PC-3 (cell line): ENCODE measurements at regions not wholly inside any gene's neighbourhood (a gene's known extent, or its start where the extent isn't known, plus 50 kb on each side); places are given as distances from the start of the nearest gene placed in this dataset.
A peak's percentile ranks its signal among the peaks of the same experiment; 100 is the strongest.

Source experiments
- ATAC-seq: fragments of 200-7000 bp; cut with Tn5 transposase; 2 replicates; pipeline ENCODE4 v1.9.1; 2020; ENCODE audit warnings: mild to moderate bottlenecking, moderate library complexity
- BruUV-seq: library from RNA; stranded (reverse); fragments of 400-500 nt; replicated peaks from 2 replicates; lab custom pipeline; 2021; lab: Mats Ljungman, UMichigan
- CTCF ChIA-PET: fragments of 300-600 bp; sonication (Branson Sonifier 250); formaldehyde crosslinking; loops from one replicate; lab custom pipeline; 2022; ENCODE audit warnings: antibody characterized with exemption; lab: Charles Lee
- POLR2A ChIA-PET: fragments of 300-600 bp; sonication (Branson Sonifier 250); formaldehyde crosslinking; loops from one replicate; lab custom pipeline; 2022; ENCODE audit warnings: antibody characterized with exemption; ENCODE audit not compliant: unreplicated experiment; lab: Charles Lee
- DNase-seq: peaks from one replicate; pipeline ENCODE4 v3.0.0-alpha.2; 2015
- H2AFZ ChIP-seq: fragments of 300-600 bp; sonication (generic); 2 replicates; pipeline ENCODE4 v1.6.0; 2016; ENCODE audit warnings: antibody characterized with exemption, low read length
- H3F3A ChIP-seq: fragments of 300-600 bp; sonication (generic); one replicate; pipeline ENCODE4 v1.6.0; 2017; ENCODE audit warnings: antibody characterized with exemption, low read length, control low read depth, mild to moderate bottlenecking; ENCODE audit not compliant: unreplicated experiment
- H3K27ac ChIP-seq: fragments of 300-600 bp; sonication (generic); 2 replicates; pipeline ENCODE4 v1.5.1; 2016; ENCODE audit warnings: mild to moderate bottlenecking, low read length
- H3K27me3 ChIP-seq: fragments of 300-600 bp; sonication (generic); 2 replicates; pipeline ENCODE4 v1.6.1; 2016; ENCODE audit warnings: low read length, mixed read lengths
- H3K36me3 ChIP-seq: fragments of 300-600 bp; sonication (generic); 2 replicates; pipeline ENCODE4 v1.6.1; 2016; ENCODE audit warnings: low read depth, mixed run types, low read length, mixed read lengths
- H3K4me1 ChIP-seq: fragments of 300-600 bp; sonication (generic); 2 replicates; pipeline ENCODE4 v1.5.1; 2016; ENCODE audit warnings: low read length; ENCODE audit not compliant: insufficient read depth
- H3K4me2 ChIP-seq: fragments of 300-600 bp; sonication (generic); 2 replicates; pipeline ENCODE4 v1.6.0; 2016; ENCODE audit warnings: low read length
- H3K4me3 ChIP-seq: fragments of 300-600 bp; sonication (generic); 2 replicates; pipeline ENCODE4 v1.5.1; 2016; ENCODE audit warnings: mild to moderate bottlenecking, low read length, mixed read lengths
- H3K79me2 ChIP-seq: fragments of 300-600 bp; sonication (generic); 2 replicates; pipeline ENCODE4 v1.6.1; 2017; ENCODE audit warnings: low read length, mixed read lengths
- H3K9ac ChIP-seq: fragments of 300-600 bp; sonication (generic); 2 replicates; pipeline ENCODE4 v1.6.0; 2016; ENCODE audit warnings: mild to moderate bottlenecking, low read length
- H3K9me2 ChIP-seq: fragments of 300-600 bp; sonication (generic); replicated peaks from 2 replicates; pipeline ENCODE4 v1.6.1; 2016; ENCODE audit warnings: mixed run types, low read length, mixed read lengths
- H3K9me3 ChIP-seq: fragments of 300-600 bp; sonication (generic); 2 replicates; pipeline ENCODE4 v1.6.1; 2016; ENCODE audit warnings: low read length, mixed read lengths
- H4K20me1 ChIP-seq: fragments of 300-600 bp; sonication (generic); 2 replicates; pipeline ENCODE4 v1.6.1; 2016; ENCODE audit warnings: low read length, mixed read lengths
- EZH2 ChIP-seq: fragments of 300-600 bp; sonication (generic); IDR thresholded peaks from one replicate; pipeline ENCODE4 v1.6.1; 2017; ENCODE audit warnings: antibody characterized with exemption, mild to moderate bottlenecking, low read length; ENCODE audit not compliant: unreplicated experiment
- EZH2phosphoT487 ChIP-seq: fragments of 300-600 bp; sonication (generic); IDR thresholded peaks from 2 replicates; pipeline ENCODE4 v1.6.1; 2018; ENCODE audit warnings: mild to moderate bottlenecking, antibody characterized with exemption, low read length, borderline replicate concordance
- intact Hi-C: fragments of 100-400 bp; cut with micrococcal nuclease; formaldehyde crosslinking; loops from 2 replicates; pipeline ENCODE4 v1.9.0; 2023
- TF ChIP-seq, protein P1 (sequence below): fragments of 300-600 bp; sonication (generic); conservative IDR thresholded peaks from 2 replicates; pipeline ENCODE4 v1.5.1; 2017; ENCODE audit warnings: antibody characterized with exemption, low read depth, mild to moderate bottlenecking, low read length

- CTCF ChIA-PET = no interaction called here
- no peaks in the 10 kb centered on the region for H4K20me1 ChIP-seq
- H3K36me3 ChIP-seq = no peaks in the 10 kb centered on the region
- H3K4me2 ChIP-seq = no peak overlapping the region
- H3K9ac ChIP-seq = no peak overlapping the region
- no peaks in the 10 kb centered on the region for H3K4me1 ChIP-seq
- DNase-seq = no peak
- H2AFZ ChIP-seq = no peak overlapping the region
- no peaks in the 10 kb centered on the region for H3K79me2 ChIP-seq
- no peaks in the 10 kb centered on the region for H3F3A ChIP-seq
- TF ChIP-seq, protein P1, sequence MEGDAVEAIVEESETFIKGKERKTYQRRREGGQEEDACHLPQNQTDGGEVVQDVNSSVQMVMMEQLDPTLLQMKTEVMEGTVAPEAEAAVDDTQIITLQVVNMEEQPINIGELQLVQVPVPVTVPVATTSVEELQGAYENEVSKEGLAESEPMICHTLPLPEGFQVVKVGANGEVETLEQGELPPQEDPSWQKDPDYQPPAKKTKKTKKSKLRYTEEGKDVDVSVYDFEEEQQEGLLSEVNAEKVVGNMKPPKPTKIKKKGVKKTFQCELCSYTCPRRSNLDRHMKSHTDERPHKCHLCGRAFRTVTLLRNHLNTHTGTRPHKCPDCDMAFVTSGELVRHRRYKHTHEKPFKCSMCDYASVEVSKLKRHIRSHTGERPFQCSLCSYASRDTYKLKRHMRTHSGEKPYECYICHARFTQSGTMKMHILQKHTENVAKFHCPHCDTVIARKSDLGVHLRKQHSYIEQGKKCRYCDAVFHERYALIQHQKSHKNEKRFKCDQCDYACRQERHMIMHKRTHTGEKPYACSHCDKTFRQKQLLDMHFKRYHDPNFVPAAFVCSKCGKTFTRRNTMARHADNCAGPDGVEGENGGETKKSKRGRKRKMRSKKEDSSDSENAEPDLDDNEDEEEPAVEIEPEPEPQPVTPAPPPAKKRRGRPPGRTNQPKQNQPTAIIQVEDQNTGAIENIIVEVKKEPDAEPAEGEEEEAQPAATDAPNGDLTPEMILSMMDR = no peak
- no peak for TF ChIP-seq EZH2phosphoT487
- TF ChIP-seq EZH2 = no peak
- no peak overlapping the region for H3K27ac ChIP-seq
- no peaks in the 10 kb centered on the region for H3K9me2 ChIP-seq
- POLR2A ChIA-PET = interaction anchor here (0.6 kb wide), 1 partner anchor 20 kb away, joined by 3 read pairs; no protein-coding TSS in a partner anchor
- intact Hi-C loops = no loop called here
- no peak overlapping the region for H3K4me3 ChIP-seq
- peaks cover 30% of the 10 kb centered on the region for H3K27me3 ChIP-seq
- H3K9me3 ChIP-seq = no peaks in the 10 kb centered on the region
- BruUV-seq = no TSS peak
- no peak for ATAC-seq
Observed at GRCh38 chr11:36803084-36803483, 205.0 kb upstream of the RAG2 start.

GRCh38 chr11:36792996-36793914 lies 195.2 kb upstream of the RAG2 start:
- Histone ChIP-seq H3K9me2 (no peaks in the 10 kb centered on the region), H3K9me3 (no peaks in the 10 kb centered on the region), H3K4me3 (no peak overlapping the region), H3K36me3 (no peaks in the 10 kb centered on the region), H4K20me1 (no peaks in the 10 kb centered on the region), H3K79me2 (no peaks in the 10 kb centered on the region), H3K27ac (no peak overlapping the region), H3F3A (no peaks in the 10 kb centered on the region), H3K27me3 (peaks cover 27% of the 10 kb centered on the region; the same call in 1 of the 2 replicates), H3K4me1 (no peaks in the 10 kb centered on the region), H3K4me2 (no peak overlapping the region), H2AFZ (no peak overlapping the region), H3K9ac (no peak overlapping the region)
- ATAC-seq = no peak
- ChIA-PET POLR2A (no interaction called here), CTCF (no interaction called here)
- TF ChIP-seq EZH2 = no peak
- TF ChIP-seq, protein P1 = peak; percentile 40; the same call in 1 of the 2 replicates
- no peak for TF ChIP-seq EZH2phosphoT487
- intact Hi-C loops = no loop called here
- DNase-seq = peak; percentile 17
- BruUV-seq = no TSS peak

GRCh38 chr11:36791957-36792356 lies 193.9 kb upstream of the RAG2 start:
- Histone ChIP-seq H3K79me2 (no peaks in the 10 kb centered on the region), H3K9me3 (no peaks in the 10 kb centered on the region), H2AFZ (no peak overlapping the region), H3K4me1 (no peaks in the 10 kb centered on the region), H3K27ac (no peak overlapping the region), H3F3A (no peaks in the 10 kb centered on the region), H3K9ac (no peak overlapping the region), H3K27me3 (peaks cover 27% of the 10 kb centered on the region; the same call in 1 of the 2 replicates), H3K4me2 (no peak overlapping the region), H3K9me2 (no peaks in the 10 kb centered on the region), H4K20me1 (no peaks in the 10 kb centered on the region), H3K4me3 (no peak overlapping the region), H3K36me3 (no peaks in the 10 kb centered on the region)
- intact Hi-C loops = no loop called here
- DNase-seq (no peak), ATAC-seq (no peak)
- ChIA-PET POLR2A (no interaction called here), CTCF (no interaction called here)
- TF ChIP-seq EZH2phosphoT487 (no peak), EZH2 (no peak)
- TF ChIP-seq, protein P1 = no peak
- BruUV-seq = no TSS peak
